GM18519 (cell line): ENCODE measurements at regions not wholly inside any gene's neighbourhood (a gene's known extent, or its start where the extent isn't known, plus 50 kb on each side); places are given as distances from the start of the nearest gene placed in this dataset.
"Not testable (repeated sequence)": the region's sequence is repeated elsewhere in the genome, so short reads cannot be mapped to it uniquely, and the experiment has no call there.

ENCODE experiments used
- ATAC-seq: cut with Tn5 transposase; IDR thresholded peaks from one replicate; pipeline ENCODE4 v1.9.1; 2021; ENCODE audit warnings: mild to moderate bottlenecking, moderate library complexity; ENCODE audit not compliant: unreplicated experiment, low FRiP score

GRCh38 chr20:22834651-22835256 is 200.4 kb upstream of the SSTR4 start:
- ATAC-seq: no peak

- no peak for ATAC-seq
Measured at GRCh38 chr20:22836211-22836610, 198.9 kb upstream of the SSTR4 start.

DNA sequence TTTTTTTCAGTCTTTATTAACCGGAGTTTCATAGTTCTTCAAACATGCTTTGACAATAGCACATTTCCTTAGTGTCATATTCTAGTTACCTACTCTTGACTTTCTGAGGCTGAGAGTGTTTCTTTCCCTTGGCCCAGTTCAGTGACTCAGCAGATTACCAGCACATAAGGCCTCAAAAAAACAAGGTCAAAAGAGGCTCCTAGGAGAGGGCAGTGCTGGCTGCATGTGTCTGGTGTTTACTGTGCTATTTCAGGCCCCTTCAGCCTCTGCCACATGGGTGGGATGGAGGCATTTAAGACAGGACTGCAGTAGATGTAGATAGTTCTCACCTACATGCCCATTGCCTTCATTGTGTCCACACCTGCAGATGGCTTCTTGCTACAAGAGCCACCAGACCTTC is 198.2 kb upstream of the SSTR4 start:
- ATAC-seq: no peak

DNA sequence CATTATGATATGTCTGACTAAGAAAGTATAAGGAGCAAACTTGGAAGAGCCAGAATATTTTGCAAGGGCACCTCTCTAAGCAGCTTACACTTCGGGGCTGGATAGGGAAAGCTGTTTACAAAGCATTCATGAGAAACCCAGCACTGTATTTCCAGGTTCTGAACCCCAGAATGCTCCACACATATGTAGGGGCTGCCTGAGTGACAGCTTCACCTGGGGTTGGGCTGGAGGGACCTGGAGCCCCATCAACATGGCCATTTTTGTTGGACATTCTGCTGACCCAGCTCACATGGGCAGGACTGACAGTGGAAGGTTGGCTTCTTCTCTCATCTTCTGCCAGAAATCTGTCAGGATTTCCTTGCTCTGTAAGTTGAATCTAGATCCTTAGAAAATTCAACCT is 197.1 kb upstream of the SSTR4 start:
- ATAC-seq: no peak

- ATAC-seq: no peak
Measured at GRCh38 chr20:22841846-22842245, 193.3 kb upstream of the SSTR4 start.

DNA sequence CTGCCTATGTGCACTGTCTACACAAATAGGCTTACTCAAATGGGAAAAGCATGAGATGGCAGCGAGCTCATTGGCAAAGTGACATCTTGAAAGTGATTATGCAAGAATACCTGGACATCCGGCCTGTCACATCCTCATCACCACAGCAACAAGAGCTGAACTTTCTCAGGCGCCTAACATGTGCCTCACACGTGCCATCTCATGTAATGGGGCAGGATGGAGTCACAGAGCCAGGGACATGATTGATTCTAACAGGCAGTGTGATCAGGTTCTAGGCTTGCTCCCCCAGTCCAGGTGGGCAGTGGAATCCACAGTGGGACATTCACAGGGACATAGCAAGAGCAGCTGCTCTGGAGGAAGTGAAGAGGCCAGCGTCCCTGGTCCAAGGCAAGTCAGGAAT is 192.3 kb upstream of the SSTR4 start:
- no peak for ATAC-seq

- no peak for ATAC-seq
Measured at GRCh38 chr20:22844959-22845358, 190.2 kb upstream of the SSTR4 start.

DNA sequence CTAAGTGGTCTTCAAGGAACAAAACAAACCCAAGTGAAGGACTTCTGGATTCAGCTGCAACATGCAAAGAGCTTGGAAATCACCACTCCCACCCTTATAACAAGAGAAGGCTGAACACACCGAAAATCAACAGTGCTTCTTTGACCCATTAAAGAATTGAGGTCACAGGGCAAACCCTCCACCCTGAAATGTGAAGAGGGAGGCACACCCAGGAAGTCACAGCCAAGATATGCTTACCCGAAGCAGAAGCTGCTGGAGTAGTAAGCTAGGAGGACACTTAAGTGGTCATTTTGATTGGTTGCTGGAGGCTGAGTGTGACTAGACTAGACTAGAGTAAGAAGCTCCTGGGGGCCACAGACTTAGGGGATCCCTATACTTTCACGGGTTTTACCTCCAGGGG is 188.2 kb upstream of the SSTR4 start:
- ATAC-seq: no peak

GRCh38 chr20:22848364-22848763 is 186.7 kb upstream of the SSTR4 start:
- ATAC-seq: no peak

DNA sequence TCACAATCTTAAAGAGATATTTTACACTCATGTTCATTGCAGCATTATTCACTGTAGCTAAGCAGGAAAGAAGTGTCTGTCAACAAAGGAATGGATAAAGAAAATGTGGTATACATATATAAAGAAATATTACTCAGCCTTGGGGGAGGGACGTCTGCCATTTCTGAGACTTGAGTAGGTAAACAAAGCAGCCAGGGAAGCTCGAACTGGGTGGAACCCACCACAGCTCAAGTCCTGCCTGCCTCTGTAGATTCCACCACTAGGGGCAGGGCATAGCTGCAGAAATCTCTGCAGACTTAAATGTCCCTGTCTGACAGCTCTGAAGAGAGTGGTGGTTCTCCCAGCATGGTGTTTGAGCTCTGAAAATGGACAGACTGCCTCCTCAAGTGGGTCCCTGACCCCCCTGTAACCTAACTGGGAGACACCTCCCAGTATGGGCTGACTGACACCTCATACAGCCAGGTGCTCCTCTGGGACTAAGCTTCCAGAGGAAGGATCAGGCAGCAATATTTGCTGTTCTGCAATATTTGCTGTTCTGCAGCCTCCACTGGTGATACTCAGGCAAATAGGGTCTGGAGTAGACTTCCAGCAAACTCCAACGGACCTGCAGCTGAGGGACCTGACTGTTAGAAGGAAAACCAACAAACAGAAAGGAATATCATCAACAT is 183.3 kb upstream of the SSTR4 start:
- not testable (repeated sequence) for ATAC-seq

- no peak for ATAC-seq
Measured at GRCh38 chr20:22861231-22861980, 173.7 kb upstream of the SSTR4 start.

DNA sequence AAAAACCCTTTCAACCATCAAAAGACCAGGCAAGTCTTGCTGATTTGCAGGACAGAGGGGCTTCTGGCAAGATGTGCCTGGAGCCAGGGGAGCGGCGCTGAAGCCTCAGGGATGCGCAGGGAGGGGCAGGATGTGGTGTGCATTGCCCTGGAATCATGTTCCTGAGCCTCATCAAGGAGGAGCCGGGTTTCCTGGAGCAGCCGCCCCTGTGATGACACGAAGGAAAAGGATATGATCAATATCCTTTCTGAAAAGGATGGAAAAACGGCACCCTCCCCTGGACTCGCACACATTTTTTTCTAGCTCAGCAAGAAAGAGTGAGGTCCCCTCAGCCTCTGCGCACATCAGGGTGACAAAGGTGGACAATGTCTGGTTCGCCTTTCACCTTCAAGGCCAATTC is 173.1 kb upstream of the SSTR4 start:
- ATAC-seq: no peak

DNA sequence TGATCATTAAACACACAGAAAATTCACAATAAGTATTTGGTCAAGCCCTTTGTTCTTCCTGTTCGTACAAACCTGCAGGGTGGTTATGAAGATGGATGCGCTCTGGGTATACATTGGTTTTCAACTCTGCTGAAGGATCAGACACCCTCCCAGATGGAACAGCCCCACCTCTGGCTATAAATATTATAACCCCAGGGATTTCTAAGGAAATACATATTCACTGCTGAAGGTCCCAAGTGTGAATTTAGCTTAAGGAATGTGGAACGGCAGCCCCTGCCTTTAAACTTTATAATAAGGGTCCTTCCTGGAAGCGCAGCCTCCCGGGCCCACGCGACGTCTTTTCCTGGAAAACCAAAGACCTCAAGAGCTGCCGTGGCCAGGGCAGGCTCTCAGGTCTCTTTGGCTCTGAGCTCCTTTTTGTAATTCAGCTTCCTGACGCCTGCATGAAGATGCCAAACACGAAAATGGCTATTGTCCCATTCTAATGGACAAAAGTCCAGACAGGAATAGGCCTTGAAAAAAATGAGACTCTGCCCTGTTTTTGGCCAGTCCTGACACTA is 172.4 kb upstream of the SSTR4 start:
- ATAC-seq: no peak

GRCh38 chr20:22863826-22864225 is 171.3 kb upstream of the SSTR4 start:
- ATAC-seq: no peak

DNA sequence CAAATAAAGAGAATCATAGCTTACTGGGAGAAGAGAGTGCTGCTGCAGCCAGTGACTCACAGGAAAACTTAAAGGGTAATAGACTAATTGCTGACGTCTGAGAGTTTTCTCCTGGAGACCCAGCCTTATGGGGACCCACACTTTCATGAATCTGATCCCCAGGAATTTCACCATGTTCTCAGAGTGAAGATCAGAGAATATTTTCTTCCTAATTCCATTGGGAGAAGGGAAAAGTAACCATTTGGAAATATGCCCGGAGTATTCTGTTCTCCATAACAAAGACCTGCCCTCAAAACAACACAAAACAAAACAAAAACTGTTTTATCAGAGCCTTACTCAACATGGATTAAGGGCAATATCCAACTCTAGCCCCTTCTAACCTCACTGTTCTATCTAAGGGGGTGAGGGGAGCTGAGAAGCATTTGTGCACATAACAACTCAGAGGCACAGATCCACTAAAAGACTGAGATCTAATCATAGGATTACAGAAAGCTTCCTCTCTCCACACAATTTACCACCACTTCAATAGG is 168.2 kb upstream of the SSTR4 start:
- ATAC-seq: no peak

GRCh38 chr20:22878166-22878565 is 156.9 kb upstream of the SSTR4 start:
- no peak for ATAC-seq

DNA sequence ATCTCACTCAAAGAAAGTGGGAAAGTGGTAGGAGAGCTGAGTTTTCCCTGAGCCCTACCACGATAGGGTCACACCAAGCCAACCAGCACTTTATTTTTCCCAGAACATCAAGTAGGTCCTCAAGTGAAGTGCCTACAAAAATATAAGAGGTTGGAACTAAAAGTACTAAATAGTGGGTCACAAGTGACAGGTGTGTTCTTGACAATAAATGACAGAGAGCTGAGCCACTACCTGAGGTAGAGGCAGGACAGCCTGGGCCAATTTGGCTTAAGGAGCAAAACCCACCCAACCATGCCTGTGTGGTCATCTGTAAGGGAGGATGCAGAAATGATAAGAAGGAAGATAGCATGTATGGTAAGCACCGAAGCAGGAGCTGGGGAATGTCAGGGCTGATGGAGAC is 154.8 kb upstream of the SSTR4 start:
- ATAC-seq: no peak

DNA sequence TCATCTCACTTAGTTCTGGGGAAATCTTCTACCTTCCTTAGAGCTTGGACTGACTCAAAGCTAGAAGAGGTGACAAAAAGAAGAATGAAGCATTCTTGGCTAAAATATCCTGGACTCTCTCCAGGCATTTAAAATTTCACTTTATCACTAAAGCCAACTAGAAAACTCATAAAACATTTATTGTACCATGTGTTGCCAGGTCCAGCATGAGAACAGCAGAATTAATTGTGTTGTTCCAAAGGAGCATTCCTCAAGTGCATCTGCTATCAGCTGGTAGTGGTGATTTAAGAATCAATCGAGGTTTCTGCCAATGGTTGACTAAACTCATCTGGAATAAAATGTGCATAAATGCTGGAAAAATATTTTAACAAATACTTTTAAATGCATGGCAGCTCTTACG is 147.3 kb upstream of the SSTR4 start:
- ATAC-seq: no peak

- no peak for ATAC-seq
Measured at GRCh38 chr20:22890594-22891300, 144.4 kb upstream of the SSTR4 start.

GRCh38 chr20:22901164-22901563 is 133.9 kb upstream of the SSTR4 start:
- no peak for ATAC-seq

GRCh38 chr20:22901921-22902320 is 133.2 kb upstream of the SSTR4 start:
- ATAC-seq: no peak
